Endothelial cell of umbilical vein (primary cell): ENCODE measurements at regions not wholly inside any gene's neighbourhood (a gene's known extent, or its start where the extent isn't known, plus 50 kb on each side); places are given as distances from the start of the nearest gene placed in this dataset.
"Not testable (repeated sequence)": the region's sequence is repeated elsewhere in the genome, so short reads cannot be mapped to it uniquely, and the experiment has no call there.

Experiments used
- BruUV-seq: library from RNA; stranded (reverse); fragments of 400-500 nt; replicated peaks from 2 replicates; lab custom pipeline; 2021; lab: Mats Ljungman, UMichigan
- CTCF ChIA-PET: fragments of 300-600, 350-600 bp; sonication (Branson Sonifier 250); formaldehyde crosslinking; loops from one replicate; lab custom pipeline; 2021; ENCODE audit warnings: antibody characterized with exemption, inconsistent platforms; lab: Charles Lee
- POLR2A ChIA-PET: fragments of 300-600, 350-600 bp; sonication (Branson Sonifier 250); formaldehyde crosslinking; loops from one replicate; lab custom pipeline; 2021; ENCODE audit warnings: antibody characterized with exemption, inconsistent platforms; lab: Charles Lee
- DNase-seq: peaks from one replicate; pipeline ENCODE4 v3.0.0-alpha.2; 2011; ENCODE audit warnings: low read depth, low spot score
- FAIRE-seq: peaks from 2 replicates; lab custom pipeline; 2011; peaks lifted over from hg19 to GRCh38; lab: Jason Lieb, UNC
- H2AFZ ChIP-seq: 2 replicates; pipeline ENCODE4 v1.6.0; 2012; ENCODE audit warnings: low read depth, low read length, control low read depth, inconsistent platforms
- H3K27ac ChIP-seq: 2 replicates; pipeline ENCODE4 v1.5.1; 2011; ENCODE audit warnings: low read depth, mild to moderate bottlenecking, control low read depth, low read length, moderate library complexity; ENCODE audit not compliant: insufficient read depth
- H3K27me3 ChIP-seq, 2 experiments: 2 replicates each; pipeline versions ENCODE4 v1.6.0 to v1.6.1; 2011; ENCODE audit warnings: low read length in 2 of 2, mixed read lengths in 1 of 2; ENCODE audit not compliant: control insufficient read depth in 2 of 2, insufficient read depth in 2 of 2
- H3K36me3 ChIP-seq, 2 experiments: 2 replicates in 1 of 2; 3 replicates in 1 of 2; pipeline ENCODE4 v1.5.1; 2011; ENCODE audit warnings: low read length in 2 of 2, mild to moderate bottlenecking in 1 of 2, moderate library complexity in 1 of 2; ENCODE audit not compliant: control insufficient read depth in 2 of 2, insufficient read depth in 2 of 2; ENCODE audit errors: extremely low read depth in 1 of 2
- H3K4me1 ChIP-seq: 3 replicates; pipeline ENCODE4 v1.5.1; 2011; ENCODE audit warnings: mild to moderate bottlenecking, low read length; ENCODE audit not compliant: control insufficient read depth, insufficient read depth; ENCODE audit errors: extremely low read depth
- H3K4me2 ChIP-seq: 2 replicates; pipeline ENCODE4 v1.6.1; 2011; ENCODE audit warnings: low read length, control low read depth, mixed read lengths; ENCODE audit not compliant: insufficient read depth
- H3K4me3 ChIP-seq, 3 experiments: fragments of 200-600 bp in 1 of 3; sonication (generic), shearing (Covaris generic) in 1 of 3; replicated peaks in 1 of 3; 2 replicates each; pipeline ENCODE4 v1.5.1; 2011 to 2016; ENCODE audit warnings: control low read depth in 3 of 3, low read length in 3 of 3, mild to moderate bottlenecking in 2 of 3, inconsistent platforms in 1 of 3, low read depth in 1 of 3, moderate library complexity in 1 of 3; ENCODE audit not compliant: insufficient read depth in 1 of 3
- H3K79me2 ChIP-seq: 2 replicates; pipeline ENCODE4 v1.6.0; 2012; ENCODE audit warnings: low read length, inconsistent platforms; ENCODE audit not compliant: control insufficient read depth, insufficient read depth
- H3K9ac ChIP-seq: replicated peaks from 2 replicates; pipeline ENCODE3; 2011; ENCODE audit warnings: low read length, control low read depth; ENCODE audit not compliant: insufficient read depth; ENCODE audit errors: extremely low read depth
- H3K9me1 ChIP-seq: replicated peaks from 3 replicates; pipeline ENCODE4 v1.6.0; 2011; ENCODE audit warnings: mild to moderate bottlenecking, low read length; ENCODE audit not compliant: control insufficient read depth, insufficient read depth; ENCODE audit errors: extremely low read depth
- H3K9me3 ChIP-seq: replicated peaks from 2 replicates; pipeline ENCODE4 v1.5.1; 2012; ENCODE audit warnings: low read length, inconsistent platforms; ENCODE audit not compliant: control insufficient read depth, insufficient read depth
- H4K20me1 ChIP-seq: replicated peaks from 2 replicates; pipeline ENCODE3; 2011; ENCODE audit warnings: mild to moderate bottlenecking, low read length; ENCODE audit not compliant: control insufficient read depth, insufficient read depth; ENCODE audit errors: extremely low read depth
- CTCF ChIP-seq, 2 donors: IDR thresholded peaks; 1 replicate in 1 of 2; 2 replicates in 1 of 2; pipeline ENCODE4 v1.5.1; 2011; ENCODE audit warnings: low read length in 2 of 2, mild to moderate bottlenecking in 2 of 2, moderate library complexity in 2 of 2, control low read depth in 1 of 2, inconsistent platforms in 1 of 2, low read depth in 1 of 2; ENCODE audit not compliant: insufficient read depth in 1 of 2; ENCODE audit errors: extremely low read depth in 1 of 2
- EZH2 ChIP-seq: IDR thresholded peaks from 2 replicates; pipeline ENCODE4 v1.6.1; 2012; ENCODE audit warnings: borderline replicate concordance, low read depth, mild to moderate bottlenecking, moderate library complexity, low read length, inconsistent platforms; ENCODE audit not compliant: severe bottlenecking
- FOS ChIP-seq: IDR thresholded peaks from 2 replicates; pipeline ENCODE4 v1.6.1; 2011; ENCODE audit warnings: mild to moderate bottlenecking, low read length, moderate library complexity, borderline replicate concordance; ENCODE audit not compliant: insufficient read depth
- GATA2 ChIP-seq: IDR thresholded peaks from 2 replicates; pipeline ENCODE4 v1.7.0; 2011; ENCODE audit warnings: low read depth, mild to moderate bottlenecking, moderate library complexity, mixed read lengths, low read length; ENCODE audit not compliant: insufficient read length, insufficient read depth
- JUN ChIP-seq: IDR thresholded peaks from 2 replicates; pipeline ENCODE4 v1.6.1; 2011; ENCODE audit warnings: borderline replicate concordance, low read depth; ENCODE audit not compliant: insufficient read length, insufficient read depth
- MYC ChIP-seq: IDR thresholded peaks from one replicate; pipeline ENCODE4 v1.6.1; 2011; ENCODE audit warnings: mild to moderate bottlenecking, low read depth, low read length
- POLR2A ChIP-seq: IDR thresholded peaks from 2 replicates; pipeline ENCODE4 v1.6.1; 2012; ENCODE audit warnings: low read depth, mild to moderate bottlenecking, control low read depth, low read length
- POLR2AphosphoS5 ChIP-seq: IDR thresholded peaks from 2 replicates; pipeline ENCODE4 v1.6.1; 2012; ENCODE audit warnings: low read depth, mild to moderate bottlenecking, control low read depth, low read length, moderate library complexity; ENCODE audit not compliant: insufficient read depth
- dilution Hi-C: fragments of 300-500 bp; cut with MboI; formaldehyde crosslinking; loops from one replicate; pipeline ENCODE4 v1.15.0; 2019; ENCODE audit warnings: low sequenced_read_pairs; ENCODE audit not compliant: extremely low pct_ligation_motif_present
- intact Hi-C: fragments of 100-400 bp; cut with micrococcal nuclease; formaldehyde crosslinking; loops from one replicate; pipeline ENCODE4 v1.10.0; 2022
- TF ChIP-seq, protein P1 (sequence below): IDR thresholded peaks from 2 replicates; pipeline ENCODE4 v1.6.1; 2011; ENCODE audit not compliant: insufficient read depth, insufficient read length

- DNase-seq (no peak), FAIRE-seq (no peak)
- no peaks in the 10 kb centered on the region for H3K4me1 ChIP-seq
- H4K20me1 ChIP-seq = no peaks in the 10 kb centered on the region
- H3K27ac ChIP-seq = no peak overlapping the region
- no peak overlapping the region for H3K4me2 ChIP-seq
- no peaks in the 10 kb centered on the region for H3K79me2 ChIP-seq
- BruUV-seq = no TSS peak
- no peaks in the 10 kb centered on the region for H3K9me1 ChIP-seq
- intact Hi-C loops (no loop called here), dilution Hi-C loops (no loop called here)
- no peaks in the 10 kb centered on the region for H3K36me3 ChIP-seq
- no peak overlapping the region for H3K4me3 ChIP-seq
- no peak for TF ChIP-seq CTCF (IDR thresholded peaks at IDR 0.05; ENCODE audit: extremely low read depth in 1 of 2, insufficient read depth in 1 of 2, low read depth in 1 of 2, low read length in 2 of 2)
- no peak for TF ChIP-seq JUN
- TF ChIP-seq, protein P1, sequence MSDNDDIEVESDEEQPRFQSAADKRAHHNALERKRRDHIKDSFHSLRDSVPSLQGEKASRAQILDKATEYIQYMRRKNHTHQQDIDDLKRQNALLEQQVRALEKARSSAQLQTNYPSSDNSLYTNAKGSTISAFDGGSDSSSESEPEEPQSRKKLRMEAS = no peak
- no peak for TF ChIP-seq POLR2AphosphoS5
- no peak for TF ChIP-seq POLR2A
- TF ChIP-seq MYC = no peak
- no peak for TF ChIP-seq FOS
- TF ChIP-seq GATA2 = no peak
- TF ChIP-seq EZH2 = no peak
- H3K9ac ChIP-seq = no peak overlapping the region
- ChIA-PET POLR2A (no interaction called here), CTCF (no interaction called here)
- H3K27me3 ChIP-seq = no peaks in the 10 kb centered on the region
- H3K9me3 ChIP-seq = no peaks in the 10 kb centered on the region
- no peak overlapping the region for H2AFZ ChIP-seq
Observed at GRCh38 chr16:29107299-29107698, 122.4 kb downstream of the LAT start.

- BruUV-seq, H3K27me3 ChIP-seq, POLR2A ChIA-PET: not testable (repeated sequence)
Observed at GRCh38 chr16:29106259-29106908, 121.5 kb downstream of the LAT start.

GRCh38 chr16:29104600-29104999 is 119.7 kb downstream of the LAT start:
- BruUV-seq, H4K20me1 ChIP-seq, H3K9ac ChIP-seq, H3K27ac ChIP-seq, H3K27me3 ChIP-seq, CTCF ChIA-PET, DNase-seq, H3K9me3 ChIP-seq, dilution Hi-C loops, FAIRE-seq, H3K4me2 ChIP-seq, intact Hi-C loops, H2AFZ ChIP-seq, H3K4me1 ChIP-seq, H3K79me2 ChIP-seq, POLR2A ChIA-PET, H3K4me3 ChIP-seq, H3K36me3 ChIP-seq, H3K9me1 ChIP-seq: not testable (repeated sequence)

More at GRCh38 chr16:29106259-29106908, 121.5 kb downstream of the LAT start:
- H2AFZ ChIP-seq, FAIRE-seq, H3K4me2 ChIP-seq, H3K79me2 ChIP-seq, H4K20me1 ChIP-seq, H3K36me3 ChIP-seq, CTCF ChIA-PET, H3K4me1 ChIP-seq, H3K9ac ChIP-seq, H3K9me3 ChIP-seq, intact Hi-C loops, H3K27ac ChIP-seq, H3K9me1 ChIP-seq, dilution Hi-C loops, DNase-seq, H3K4me3 ChIP-seq: not testable (repeated sequence)
